H9 (cell line): ENCODE measurements at regions not wholly inside any gene's neighbourhood (a gene's known extent, or its start where the extent isn't known, plus 50 kb on each side); places are given as distances from the start of the nearest gene placed in this dataset.

Experiments
- DNase-seq: peaks from one replicate; pipeline ENCODE4 v3.0.0-alpha.2; 2017
- H2AFZ ChIP-seq: one replicate; pipeline ENCODE4 v1.6.1; 2013; ENCODE audit warnings: mild to moderate bottlenecking, low read length, control low read depth, moderate library complexity
- H2AK5ac ChIP-seq: 2 replicates; pipeline ENCODE4 v1.6.1; 2013; ENCODE audit warnings: low read length, control low read depth, mixed read lengths; ENCODE audit not compliant: insufficient read length
- H2BK120ac ChIP-seq: one replicate; pipeline ENCODE4 v1.6.1; 2013; ENCODE audit warnings: low read depth, mild to moderate bottlenecking, low read length, control low read depth, inconsistent platforms; ENCODE audit not compliant: poor library complexity, severe bottlenecking
- H2BK12ac ChIP-seq: 2 replicates; pipeline ENCODE4 v1.6.1; 2013; ENCODE audit warnings: low read length, control low read depth, mixed read lengths, low read depth; ENCODE audit not compliant: insufficient read length
- H2BK15ac ChIP-seq: 2 replicates; pipeline ENCODE4 v1.6.1; 2013; ENCODE audit warnings: low read depth, low read length, control low read depth
- H2BK20ac ChIP-seq: one replicate; pipeline ENCODE4 v1.6.1; 2013; ENCODE audit warnings: low read depth, mild to moderate bottlenecking, low read length, control low read depth, inconsistent platforms; ENCODE audit not compliant: poor library complexity, severe bottlenecking
- H2BK5ac ChIP-seq: 2 replicates; pipeline ENCODE4 v1.6.1; 2013; ENCODE audit warnings: low read length, control low read depth, mixed read lengths; ENCODE audit not compliant: insufficient read length
- H3K14ac ChIP-seq: 2 replicates; pipeline ENCODE4 v1.6.1; 2013; ENCODE audit warnings: low read length, control low read depth; ENCODE audit not compliant: insufficient read depth
- H3K18ac ChIP-seq: 2 replicates; pipeline ENCODE4 v1.6.1; 2013; ENCODE audit warnings: low read depth, mild to moderate bottlenecking, mixed read lengths, low read length, control low read depth; ENCODE audit not compliant: insufficient read length
- H3K23ac ChIP-seq: 2 replicates; pipeline ENCODE4 v1.6.1; 2013; ENCODE audit warnings: low read length, control low read depth, mixed read lengths, low read depth; ENCODE audit not compliant: insufficient read length
- H3K23me2 ChIP-seq: 2 replicates; pipeline ENCODE4 v1.6.1; 2013; ENCODE audit warnings: low read depth, mild to moderate bottlenecking, mixed read lengths, low read length, control low read depth; ENCODE audit not compliant: insufficient read length, poor library complexity, severe bottlenecking
- H3K27ac ChIP-seq: 2 replicates; pipeline ENCODE4 v1.5.1; 2013; ENCODE audit warnings: low read length, control low read depth, mixed read lengths, low read depth; ENCODE audit not compliant: insufficient read length
- H3K27me3 ChIP-seq: 2 replicates; pipeline ENCODE4 v1.6.1; 2013; ENCODE audit warnings: low read length, control low read depth, inconsistent platforms; ENCODE audit not compliant: insufficient read depth
- H3K4ac ChIP-seq: 2 replicates; pipeline ENCODE4 v1.6.1; 2013; ENCODE audit warnings: low read depth, mild to moderate bottlenecking, control low read depth, inconsistent platforms, low read length, moderate library complexity
- H3K4me1 ChIP-seq: 2 replicates; pipeline ENCODE4 v1.6.1; 2013; ENCODE audit warnings: low read length, control low read depth, inconsistent platforms; ENCODE audit not compliant: insufficient read depth
- H3K4me2 ChIP-seq: 2 replicates; pipeline ENCODE4 v1.6.1; 2013; ENCODE audit warnings: low read length, control low read depth, mixed read lengths; ENCODE audit not compliant: insufficient read length, insufficient read depth
- H3K56ac ChIP-seq: 2 replicates; pipeline ENCODE4 v1.6.1; 2013; ENCODE audit warnings: low read depth, mild to moderate bottlenecking, mixed read lengths, low read length, control low read depth; ENCODE audit not compliant: insufficient read length
- H3K79me1 ChIP-seq: 2 replicates; pipeline ENCODE4 v1.6.1; 2013; ENCODE audit warnings: low read depth, mild to moderate bottlenecking, moderate library complexity, low read length, control low read depth, inconsistent platforms; ENCODE audit not compliant: insufficient read depth, poor library complexity, severe bottlenecking
- H3K79me2 ChIP-seq: 2 replicates; pipeline ENCODE4 v1.6.1; 2013; ENCODE audit warnings: low read length, control low read depth, inconsistent platforms; ENCODE audit not compliant: insufficient read depth
- H3K9ac ChIP-seq: 2 replicates; pipeline ENCODE4 v1.6.1; 2013; ENCODE audit warnings: low read length, control low read depth, mixed read lengths; ENCODE audit not compliant: insufficient read length; ENCODE audit errors: extremely low read depth
- H3K9me3 ChIP-seq: one replicate; pipeline ENCODE4 v1.6.1; 2013; ENCODE audit warnings: low read depth, low read length, inconsistent platforms; ENCODE audit not compliant: control insufficient read depth
- H3T11ph ChIP-seq: one replicate; pipeline ENCODE4 v1.6.1; 2013; ENCODE audit warnings: mild to moderate bottlenecking, low read length, control low read depth, inconsistent platforms
- H4K20me1 ChIP-seq: one replicate; pipeline ENCODE4 v1.6.1; 2013; ENCODE audit not compliant: control insufficient read depth, insufficient read length, insufficient read depth
- H4K5ac ChIP-seq: 2 replicates; pipeline ENCODE4 v1.6.1; 2013; ENCODE audit warnings: low read depth, mild to moderate bottlenecking, mixed read lengths, low read length, control low read depth; ENCODE audit not compliant: insufficient read length
- H4K8ac ChIP-seq: replicated peaks from 2 replicates; pipeline ENCODE4 v1.6.1; 2013; ENCODE audit warnings: low read length, control low read depth, mixed read lengths, low read depth; ENCODE audit not compliant: insufficient read length
- H4K91ac ChIP-seq: 2 replicates; pipeline ENCODE4 v1.6.1; 2013; ENCODE audit warnings: low read depth, mild to moderate bottlenecking, moderate library complexity, mixed read lengths, low read length, control low read depth; ENCODE audit not compliant: insufficient read length
- H3K27ac Mint-ChIP-seq, 3 experiments: 2 replicates in 2 of 3; 3 replicates in 1 of 3; pipeline ENCODE4 v1.8.0; 2020 to 2021; ENCODE audit warnings: mixed read lengths in 3 of 3, mild to moderate bottlenecking in 1 of 3, moderate library complexity in 1 of 3
- H3K27me3 Mint-ChIP-seq: 2 replicates; pipeline ENCODE4 v1.8.0; 2021; ENCODE audit warnings: low read depth, mild to moderate bottlenecking, moderate library complexity, mixed read lengths
- H3K36me3 Mint-ChIP-seq, 3 experiments: 2 replicates in 2 of 3; 3 replicates in 1 of 3; pipeline ENCODE4 v1.8.0; 2020 to 2021; ENCODE audit warnings: low read depth in 3 of 3, mixed read lengths in 3 of 3; ENCODE audit not compliant: insufficient read depth in 1 of 3
- H3K4me1 Mint-ChIP-seq, 2 experiments: 2 replicates each; pipeline ENCODE4 v1.8.0; 2020; ENCODE audit warnings: mixed read lengths in 2 of 2
- H3K4me3 Mint-ChIP-seq, 2 experiments: 2 replicates in 1 of 2; 3 replicates in 1 of 2; pipeline ENCODE4 v1.8.0; 2020 to 2021; ENCODE audit warnings: mild to moderate bottlenecking in 2 of 2, mixed read lengths in 2 of 2, moderate library complexity in 1 of 2
- H3K9me3 Mint-ChIP-seq, 2 experiments: 2 replicates in 1 of 2; 3 replicates in 1 of 2; pipeline ENCODE4 v1.8.0; 2020; ENCODE audit warnings: mild to moderate bottlenecking in 2 of 2, mixed read lengths in 2 of 2, moderate library complexity in 1 of 2
- WGBS: extraction: QIAGEN DNeasy Blood & Tissue Kit; methylation state at CpG from one replicate; pipeline ENCODE4 v1.1.7; 2013; ENCODE audit warnings: missing lambda C conversion rate, low lambda C conversion rate, mixed read lengths; ENCODE audit not compliant: insufficient read length; ENCODE audit errors: extremely low coverage; 5-methylcytosine and 5-hydroxymethylcytosine counted together
- TF ChIP-seq, protein P1 (sequence below): fragments of 200-600 bp; sonication (generic); conservative IDR thresholded peaks from 3 replicates; pipeline ENCODE4 v1.8.0; 2021; ENCODE audit warnings: antibody characterized with exemption, mild to moderate bottlenecking

DNA sequence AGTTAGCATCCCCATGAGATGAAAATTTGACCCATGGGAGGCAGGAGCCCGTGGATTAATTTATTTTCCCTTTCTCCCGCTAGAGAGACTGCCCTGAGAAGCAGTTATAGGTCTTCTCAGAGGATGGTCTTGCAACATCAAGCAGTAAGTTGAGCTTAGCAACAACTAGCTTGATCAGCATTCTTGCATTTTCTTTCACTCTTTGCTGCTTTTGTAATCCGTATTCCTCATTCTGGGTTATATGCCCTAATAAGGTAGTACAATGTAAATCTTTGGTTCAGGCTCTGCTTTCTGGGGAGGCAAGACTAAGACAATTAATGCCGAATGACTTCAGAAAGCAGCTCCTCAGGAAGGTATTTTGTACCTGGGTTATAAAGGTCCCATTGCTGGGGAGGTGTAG, 146.8 kb downstream of the FZD1 start:
- H2BK20ac ChIP-seq: no peak overlapping the region
- H2BK5ac ChIP-seq: no peak overlapping the region
- no CpG with 5 or more reads among the region's 4 CpGs for WGBS
- H2BK15ac ChIP-seq: no peak overlapping the region
- H3K18ac ChIP-seq: no peak overlapping the region
- no peaks in the 10 kb centered on the region for H4K20me1 ChIP-seq
- no peak overlapping the region for H3K27ac ChIP-seq
- no peak overlapping the region for H4K91ac ChIP-seq
- H3K27me3 ChIP-seq: no peaks in the 10 kb centered on the region
- no peaks in the 10 kb centered on the region for H3K4me1 ChIP-seq
- H3K23ac ChIP-seq: no peak overlapping the region
- Mint-ChIP-seq H3K4me3 (no peak overlapping the region), H3K4me1 (peaks cover 3 to 9% of the 10 kb centered on the region in 2 experiments; a peak in 2 of 4 replicates), H3K36me3 (no peaks in the 10 kb centered on the region), H3K9me3 (no peaks in the 10 kb centered on the region), H3K27me3 (peaks cover 11% of the 10 kb centered on the region), H3K27ac (no peak overlapping the region)
- H3K79me1 ChIP-seq: no peaks in the 10 kb centered on the region
- no peak overlapping the region for H3K14ac ChIP-seq
- no peak overlapping the region for H4K8ac ChIP-seq
- H3K23me2 ChIP-seq: no peaks in the 10 kb centered on the region
- no peaks in the 10 kb centered on the region for H3K79me2 ChIP-seq
- no peak overlapping the region for H3T11ph ChIP-seq
- no peak overlapping the region for H2AK5ac ChIP-seq
- no peak for DNase-seq
- H3K9me3 ChIP-seq: no peaks in the 10 kb centered on the region
- H2BK12ac ChIP-seq: no peak overlapping the region
- no peak overlapping the region for H4K5ac ChIP-seq
- H3K4ac ChIP-seq: no peak overlapping the region
- H2BK120ac ChIP-seq: no peak overlapping the region
- H3K56ac ChIP-seq: no peak overlapping the region
- no peak overlapping the region for H2AFZ ChIP-seq
- H3K9ac ChIP-seq: no peak overlapping the region
- H3K4me2 ChIP-seq: no peak overlapping the region
- TF ChIP-seq, protein P1, sequence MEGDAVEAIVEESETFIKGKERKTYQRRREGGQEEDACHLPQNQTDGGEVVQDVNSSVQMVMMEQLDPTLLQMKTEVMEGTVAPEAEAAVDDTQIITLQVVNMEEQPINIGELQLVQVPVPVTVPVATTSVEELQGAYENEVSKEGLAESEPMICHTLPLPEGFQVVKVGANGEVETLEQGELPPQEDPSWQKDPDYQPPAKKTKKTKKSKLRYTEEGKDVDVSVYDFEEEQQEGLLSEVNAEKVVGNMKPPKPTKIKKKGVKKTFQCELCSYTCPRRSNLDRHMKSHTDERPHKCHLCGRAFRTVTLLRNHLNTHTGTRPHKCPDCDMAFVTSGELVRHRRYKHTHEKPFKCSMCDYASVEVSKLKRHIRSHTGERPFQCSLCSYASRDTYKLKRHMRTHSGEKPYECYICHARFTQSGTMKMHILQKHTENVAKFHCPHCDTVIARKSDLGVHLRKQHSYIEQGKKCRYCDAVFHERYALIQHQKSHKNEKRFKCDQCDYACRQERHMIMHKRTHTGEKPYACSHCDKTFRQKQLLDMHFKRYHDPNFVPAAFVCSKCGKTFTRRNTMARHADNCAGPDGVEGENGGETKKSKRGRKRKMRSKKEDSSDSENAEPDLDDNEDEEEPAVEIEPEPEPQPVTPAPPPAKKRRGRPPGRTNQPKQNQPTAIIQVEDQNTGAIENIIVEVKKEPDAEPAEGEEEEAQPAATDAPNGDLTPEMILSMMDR: no peak
